HG03521 (cell line): ENCODE measurements at regions not wholly inside any gene's neighbourhood (a gene's known extent, or its start where the extent isn't known, plus 50 kb on each side); places are given as distances from the start of the nearest gene placed in this dataset.
"Not testable (repeated sequence)": the region's sequence is repeated elsewhere in the genome, so short reads cannot be mapped to it uniquely, and the experiment has no call there.

Experiments used
- ATAC-seq: cut with Tn5 transposase; IDR thresholded peaks from one replicate; pipeline ENCODE4 v1.9.1; 2021; ENCODE audit warnings: mild to moderate bottlenecking, moderate library complexity; ENCODE audit not compliant: unreplicated experiment

- ATAC-seq, result no peak
Observed at GRCh38 chr1:96519851-96520578, 201.6 kb upstream of the PTBP2 start.

- no peak for ATAC-seq
Observed at GRCh38 chr1:96520579-96520947, 201.0 kb upstream of the PTBP2 start.

- no peak for ATAC-seq
Observed at GRCh38 chr1:96521010-96521409, 200.6 kb upstream of the PTBP2 start.

GRCh38 chr1:96521994-96522760 is 199.4 kb upstream of the PTBP2 start:
- ATAC-seq, result no peak

- ATAC-seq, result no peak
Observed at GRCh38 chr1:96522927-96523326, 198.7 kb upstream of the PTBP2 start.

- no peak for ATAC-seq
Observed at GRCh38 chr1:96524100-96524499, 197.5 kb upstream of the PTBP2 start.

GRCh38 chr1:96525657-96526557 is 195.7 kb upstream of the PTBP2 start:
- no peak for ATAC-seq

GRCh38 chr1:96528672-96529071 is 192.9 kb upstream of the PTBP2 start:
- ATAC-seq, result not testable (repeated sequence)

- no peak for ATAC-seq
Observed at GRCh38 chr1:96533820-96534219, 187.8 kb upstream of the PTBP2 start.

- no peak for ATAC-seq
Observed at GRCh38 chr1:96536581-96536980, 185.0 kb upstream of the PTBP2 start.

GRCh38 chr1:96538111-96538641 is 183.4 kb upstream of the PTBP2 start:
- no peak for ATAC-seq

GRCh38 chr1:96538883-96539282 is 182.7 kb upstream of the PTBP2 start:
- ATAC-seq, result no peak

GRCh38 chr1:96541491-96541890 is 180.1 kb upstream of the PTBP2 start:
- no peak for ATAC-seq

- ATAC-seq, result no peak
Observed at GRCh38 chr1:96544051-96544830, 177.3 kb upstream of the PTBP2 start.

- ATAC-seq, result no peak
Observed at GRCh38 chr1:96544831-96545221, 176.8 kb upstream of the PTBP2 start.

- ATAC-seq, result no peak
Observed at GRCh38 chr1:96545935-96546656, 175.5 kb upstream of the PTBP2 start.

GRCh38 chr1:96550061-96550460 is 171.5 kb upstream of the PTBP2 start:
- ATAC-seq, result no peak

GRCh38 chr1:96552451-96552850 is 169.1 kb upstream of the PTBP2 start:
- ATAC-seq, result no peak

GRCh38 chr1:96553811-96554210 is 167.8 kb upstream of the PTBP2 start:
- ATAC-seq, result no peak

GRCh38 chr1:96554364-96554763 is 167.2 kb upstream of the PTBP2 start:
- no peak for ATAC-seq
